Tibial artery (tissue), 4 donors: ENCODE measurements at regions not wholly inside any gene's neighbourhood (a gene's known extent, or its start where the extent isn't known, plus 50 kb on each side); places are given as distances from the start of the nearest gene placed in this dataset.

Experiments
- DNase-seq, 2 donors: peaks; one replicate each; pipeline ENCODE4 v3.0.0-alpha.2; 2019
- H3K27ac ChIP-seq, 2 donors: fragments of 200-600 bp; sonication (generic) in 1 of 2; 1 replicate in 1 of 2; 2 replicates in 1 of 2; pipeline ENCODE4 v1.5.1; 2018 to 2019; ENCODE audit warnings: mild to moderate bottlenecking in 1 of 2
- H3K27me3 ChIP-seq, 2 donors: fragments of 200-600 bp; sonication (generic) in 1 of 2; one replicate each; pipeline versions ENCODE4 v1.5.1 to v1.6.0; 2016 to 2019
- H3K36me3 ChIP-seq, 3 donors: fragments of 200-600 bp; sonication (generic) in 2 of 3; one replicate each; pipeline ENCODE4 v1.5.1; 2016 to 2019; ENCODE audit warnings: mild to moderate bottlenecking in 2 of 3
- H3K4me1 ChIP-seq, 4 donors: fragments of 200-600 bp; sonication (generic) in 2 of 4; 1 replicate in 3 of 4; 2 replicates in 1 of 4; pipeline ENCODE4 v1.5.1; 2016 to 2019
- H3K4me3 ChIP-seq, 2 donors: fragments of 200-600 bp; sonication (generic) in 1 of 2; 1 replicate in 1 of 2; 2 replicates in 1 of 2; pipeline ENCODE4 v1.5.1; 2018 to 2019; ENCODE audit warnings: mild to moderate bottlenecking in 2 of 2
- H3K9me3 ChIP-seq, 3 donors: fragments of 200-600 bp; sonication (generic) in 1 of 3; one replicate each; pipeline ENCODE4 v1.5.1; 2016 to 2019
- CTCF ChIP-seq, 2 experiments: fragments of 200-600 bp in 1 of 2; fragments of 450-650 bp in 1 of 2; IDR thresholded peaks; one replicate each; pipeline ENCODE4 v1.5.1; 2017 to 2019; ENCODE audit warnings: antibody characterized with exemption in 2 of 2, mild to moderate bottlenecking in 1 of 2, moderate library complexity in 1 of 2
- intact Hi-C: fragments of 100-400 bp; cut with DNase I; formaldehyde crosslinking; loops from one replicate; pipeline ENCODE4 v1.15.0; 2023; ENCODE audit warnings: low total_unique reads

GRCh38 chr4:181579486-181579885 lies 663.7 kb upstream of the TENM3 start:
- no peaks in the 10 kb centered on the region for H3K9me3 ChIP-seq
- no peaks in the 10 kb centered on the region for H3K36me3 ChIP-seq
- H3K4me3 ChIP-seq, result no peak overlapping the region
- H3K4me1 ChIP-seq, result no peaks in the 10 kb centered on the region
- no peak for DNase-seq
- TF ChIP-seq CTCF (IDR thresholded peaks at IDR 0.05), result no peak
- no peaks in the 10 kb centered on the region for H3K27me3 ChIP-seq
- H3K27ac ChIP-seq, result no peak overlapping the region
- intact Hi-C loops, result no loop called here

DNA sequence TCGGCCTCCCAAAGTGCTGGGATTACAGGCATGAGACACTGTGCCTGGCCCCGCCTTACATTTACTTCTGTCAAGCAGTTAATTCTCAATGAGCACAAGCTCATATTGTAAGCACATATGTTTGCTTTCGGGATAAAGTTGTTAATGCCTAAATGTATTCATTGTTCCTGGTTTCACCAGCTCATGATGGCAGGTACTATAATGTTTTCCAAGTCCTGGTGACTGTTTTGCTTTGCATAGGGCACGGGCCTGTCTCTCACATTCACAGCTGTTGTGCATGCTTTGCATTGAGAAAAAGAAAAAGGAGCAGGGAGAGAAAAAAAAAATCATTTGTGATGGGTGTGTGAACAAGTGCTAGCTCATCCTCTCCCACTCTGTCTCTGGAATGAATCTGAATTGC lies 661.2 kb upstream of the TENM3 start:
- Histone ChIP-seq H3K9me3 (no peaks in the 10 kb centered on the region), H3K4me3 (no peak overlapping the region), H3K4me1 (no peaks in the 10 kb centered on the region), H3K27ac (no peak overlapping the region), H3K27me3 (no peaks in the 10 kb centered on the region), H3K36me3 (no peaks in the 10 kb centered on the region)
- no peak for DNase-seq
- intact Hi-C loops, result no loop called here
- TF ChIP-seq CTCF (IDR thresholded peaks at IDR 0.05), result no peak

DNA sequence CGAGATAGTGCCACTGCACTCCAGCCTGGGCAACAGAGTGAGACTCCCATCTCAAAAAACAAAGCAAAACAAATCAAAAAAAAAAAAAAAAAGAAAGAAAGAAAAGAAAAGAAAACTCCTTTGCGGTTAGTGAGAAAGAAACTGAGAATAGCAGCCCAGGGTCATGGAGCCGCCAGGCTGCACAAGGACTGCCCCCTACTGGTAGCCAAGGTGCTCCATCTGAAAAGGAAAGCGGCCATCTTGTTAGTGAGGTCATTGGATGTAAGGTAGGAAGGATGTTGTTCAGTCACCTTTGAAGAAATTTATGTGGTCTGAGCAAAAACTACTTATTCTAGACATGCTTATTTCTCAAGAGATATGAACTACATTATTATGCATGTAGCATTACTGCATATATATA lies 660.6 kb upstream of the TENM3 start:
- intact Hi-C loops, result no loop called here
- no peaks in the 10 kb centered on the region for H3K36me3 ChIP-seq
- no peak for TF ChIP-seq CTCF (IDR thresholded peaks at IDR 0.05)
- no peak overlapping the region for H3K4me3 ChIP-seq
- no peaks in the 10 kb centered on the region for H3K9me3 ChIP-seq
- no peak overlapping the region for H3K27ac ChIP-seq
- no peaks in the 10 kb centered on the region for H3K27me3 ChIP-seq
- no peaks in the 10 kb centered on the region for H3K4me1 ChIP-seq
- no peak for DNase-seq

- TF ChIP-seq CTCF (IDR thresholded peaks at IDR 0.05), result no peak
- H3K36me3 ChIP-seq, result no peaks in the 10 kb centered on the region
Measured at GRCh38 chr4:181588733-181589302, 654.4 kb upstream of the TENM3 start.

DNA sequence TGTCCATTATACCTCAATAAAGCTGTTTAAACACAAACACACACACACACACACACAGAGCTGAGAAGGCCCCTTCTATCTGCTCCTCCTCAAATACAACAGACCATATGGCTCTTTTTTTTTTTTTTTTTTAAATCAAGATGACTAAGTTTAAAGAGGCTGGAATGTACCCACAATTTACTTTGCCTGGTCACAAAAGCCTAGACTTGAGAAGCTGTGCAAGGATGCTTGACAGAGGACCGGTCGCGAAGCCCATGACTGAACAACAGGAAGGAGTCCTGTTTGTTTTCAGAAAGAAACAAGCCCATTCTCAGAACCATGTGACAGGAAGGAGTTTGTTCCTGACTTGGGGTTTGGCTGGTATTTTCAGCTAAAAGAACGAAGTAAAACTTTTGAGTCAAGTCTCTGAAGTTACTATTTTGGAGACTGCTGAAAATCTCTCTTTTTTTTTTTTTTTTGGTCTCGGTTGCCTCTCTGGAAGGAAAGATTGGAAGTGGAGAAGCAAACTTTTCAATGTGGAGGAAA lies 650.9 kb upstream of the TENM3 start:
- no peak overlapping the region for H3K4me3 ChIP-seq
- TF ChIP-seq CTCF (IDR thresholded peaks at IDR 0.05), result no peak
- no peak for DNase-seq
- no peaks in the 10 kb centered on the region for H3K36me3 ChIP-seq
- no peaks in the 10 kb centered on the region for H3K9me3 ChIP-seq
- H3K4me1 ChIP-seq, result no peaks in the 10 kb centered on the region
- H3K27ac ChIP-seq, result no peak overlapping the region
- intact Hi-C loops, result no loop called here
- no peaks in the 10 kb centered on the region for H3K27me3 ChIP-seq

More at GRCh38 chr4:181588733-181589302, 654.4 kb upstream of the TENM3 start:
- no peak overlapping the region for H3K27ac ChIP-seq
- H3K4me3 ChIP-seq, result no peak overlapping the region
- DNase-seq, result no peak
- intact Hi-C loops, result no loop called here
- H3K4me1 ChIP-seq, result no peaks in the 10 kb centered on the region
- H3K9me3 ChIP-seq, result no peaks in the 10 kb centered on the region
- no peaks in the 10 kb centered on the region for H3K27me3 ChIP-seq

DNA sequence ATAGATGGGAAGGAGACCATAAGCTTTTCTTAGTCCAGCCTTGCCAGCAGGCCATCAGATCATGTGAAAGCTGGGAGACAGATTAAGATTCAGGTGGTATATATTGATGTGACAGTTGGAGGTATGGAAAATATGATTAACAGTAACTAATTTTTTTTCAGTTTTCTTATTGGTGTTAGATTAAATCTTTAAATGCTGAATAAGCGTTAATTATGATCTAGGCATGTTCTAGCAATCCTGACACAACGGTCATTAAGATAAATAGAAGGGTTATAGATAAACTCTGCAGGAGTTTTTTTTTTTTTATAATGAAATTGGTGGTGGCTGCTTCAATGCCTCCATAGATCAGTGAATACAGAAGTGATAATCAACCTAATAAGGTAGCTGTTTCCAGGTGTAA lies 649.5 kb upstream of the TENM3 start:
- H3K4me1 ChIP-seq, result no peaks in the 10 kb centered on the region
- intact Hi-C loops, result no loop called here
- no peak for DNase-seq
- TF ChIP-seq CTCF (IDR thresholded peaks at IDR 0.05), result no peak
- no peaks in the 10 kb centered on the region for H3K27me3 ChIP-seq
- H3K4me3 ChIP-seq, result no peak overlapping the region
- H3K36me3 ChIP-seq, result no peaks in the 10 kb centered on the region
- no peaks in the 10 kb centered on the region for H3K9me3 ChIP-seq
- no peak overlapping the region for H3K27ac ChIP-seq
